ENCODE measurements at regions not wholly inside any gene's neighbourhood (a gene's known extent, or its start where the extent isn't known, plus 50 kb on each side); places are given as distances from the start of the nearest gene placed in this dataset.

DNA sequence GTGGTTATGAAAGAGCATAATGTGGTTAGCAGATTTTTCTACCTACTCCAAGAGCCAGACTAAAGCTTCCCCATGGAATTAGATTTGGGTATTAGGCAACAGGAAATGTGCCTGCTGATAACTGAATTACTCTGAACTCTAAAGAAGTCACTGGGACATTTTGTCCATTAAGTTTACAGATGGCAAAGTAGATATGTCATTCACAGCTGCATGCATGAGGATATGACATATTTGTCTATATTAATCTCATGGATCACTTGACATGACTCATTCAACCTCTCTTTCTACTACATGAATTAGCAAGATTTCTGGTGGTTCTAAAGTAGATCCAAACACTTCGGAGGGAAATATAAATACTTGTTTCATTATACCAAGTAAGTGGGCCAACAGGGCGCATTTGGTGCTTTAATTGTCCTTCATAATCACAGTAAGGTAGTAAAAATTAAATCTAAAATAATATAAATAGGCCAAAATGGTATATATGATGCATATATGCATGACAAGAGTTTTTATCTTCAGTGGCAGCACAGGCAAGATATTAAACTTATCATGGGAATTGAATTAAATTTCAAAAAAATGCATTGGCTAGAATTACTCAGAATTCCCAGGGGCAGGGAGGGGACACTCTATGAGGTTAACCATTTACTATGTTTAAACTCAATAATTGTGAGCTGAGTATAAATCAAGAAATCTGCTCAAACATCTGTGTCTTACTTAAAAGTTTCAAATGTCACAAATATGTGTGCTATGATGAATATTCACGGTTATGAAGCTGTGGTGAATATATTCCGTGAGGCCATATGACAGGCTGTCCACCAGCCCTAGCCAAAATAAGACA, 365.3 kb upstream of the KCNMB2 start:
- TF ChIP-seq, protein P1, sequence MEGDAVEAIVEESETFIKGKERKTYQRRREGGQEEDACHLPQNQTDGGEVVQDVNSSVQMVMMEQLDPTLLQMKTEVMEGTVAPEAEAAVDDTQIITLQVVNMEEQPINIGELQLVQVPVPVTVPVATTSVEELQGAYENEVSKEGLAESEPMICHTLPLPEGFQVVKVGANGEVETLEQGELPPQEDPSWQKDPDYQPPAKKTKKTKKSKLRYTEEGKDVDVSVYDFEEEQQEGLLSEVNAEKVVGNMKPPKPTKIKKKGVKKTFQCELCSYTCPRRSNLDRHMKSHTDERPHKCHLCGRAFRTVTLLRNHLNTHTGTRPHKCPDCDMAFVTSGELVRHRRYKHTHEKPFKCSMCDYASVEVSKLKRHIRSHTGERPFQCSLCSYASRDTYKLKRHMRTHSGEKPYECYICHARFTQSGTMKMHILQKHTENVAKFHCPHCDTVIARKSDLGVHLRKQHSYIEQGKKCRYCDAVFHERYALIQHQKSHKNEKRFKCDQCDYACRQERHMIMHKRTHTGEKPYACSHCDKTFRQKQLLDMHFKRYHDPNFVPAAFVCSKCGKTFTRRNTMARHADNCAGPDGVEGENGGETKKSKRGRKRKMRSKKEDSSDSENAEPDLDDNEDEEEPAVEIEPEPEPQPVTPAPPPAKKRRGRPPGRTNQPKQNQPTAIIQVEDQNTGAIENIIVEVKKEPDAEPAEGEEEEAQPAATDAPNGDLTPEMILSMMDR (IDR thresholded peaks at IDR 0.05; ENCODE audit: low read depth, low read length) = no peak
- TF ChIP-seq POLR2A (IDR thresholded peaks at IDR 0.05; ENCODE audit: extremely low read depth, insufficient read length) (no peak), MYC (IDR thresholded peaks at IDR 0.05; ENCODE audit: low read depth, low read length) (no peak)
